ENCODE measurements at regions not wholly inside any gene's neighbourhood (a gene's known extent, or its start where the extent isn't known, plus 50 kb on each side); places are given as distances from the start of the nearest gene placed in this dataset.

DNA sequence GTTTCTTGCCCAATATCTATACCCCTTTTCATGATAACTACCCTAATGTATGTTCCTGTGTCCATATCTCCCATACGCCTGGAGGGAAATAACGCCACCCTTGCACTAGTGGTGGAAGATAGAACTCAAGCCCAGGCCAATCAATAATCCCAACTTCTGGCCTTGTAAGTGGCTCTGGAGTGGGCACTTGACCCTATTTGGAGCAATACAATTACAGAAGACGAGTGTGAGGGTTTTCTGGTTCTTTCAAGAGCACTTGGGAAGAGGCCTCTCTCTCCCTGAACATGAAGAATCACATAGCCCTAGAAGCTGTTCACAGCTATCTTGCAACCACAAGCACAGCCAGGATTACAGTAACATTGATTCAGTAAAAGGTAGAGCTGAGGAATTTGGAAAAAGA, 217.9 kb downstream of the RAB11FIP4 start:
- TF ChIP-seq BHLHE40 (IDR thresholded peaks at IDR 0.05; ENCODE audit: borderline replicate concordance) (no peak), FOXM1 (IDR thresholded peaks at IDR 0.05; ENCODE audit: borderline replicate concordance) (no peak), ELF4 (IDR thresholded peaks at IDR 0.05) (no peak), SUZ12 (IDR thresholded peaks at IDR 0.05) (no peak), ARNT (IDR thresholded peaks at IDR 0.05) (no peak), LEF1 (IDR thresholded peaks at IDR 0.05; ENCODE audit: borderline replicate concordance) (no peak), HDGF (IDR thresholded peaks at IDR 0.05; ENCODE audit: borderline replicate concordance) (no peak), SP1 (IDR thresholded peaks at IDR 0.05) (no peak), ZNF384 (IDR thresholded peaks at IDR 0.05) (no peak), TARDBP (IDR thresholded peaks at IDR 0.05) (no peak), CTBP1 (IDR thresholded peaks at IDR 0.05; ENCODE audit: borderline replicate concordance) (no peak), FOXK2 (IDR thresholded peaks at IDR 0.05) (no peak), FOXA1 (IDR thresholded peaks at IDR 0.05) (no peak)

Data from HEK293T (cell line).